H1 (cell line): ENCODE measurements at regions not wholly inside any gene's neighbourhood (a gene's known extent, or its start where the extent isn't known, plus 50 kb on each side); places are given as distances from the start of the nearest gene placed in this dataset.

Experiments used
- CBX8 ChIP-seq: fragments of 300-800, 300-1000 bp; sonication (generic); IDR thresholded peaks from 2 replicates; pipeline ENCODE4 v1.7.1; 2016; ENCODE audit warnings: low read depth, low read length, borderline replicate concordance
- EZH2 ChIP-seq: fragments of 200-600 bp; sonication (generic); IDR thresholded peaks from 2 replicates; pipeline ENCODE4 v1.7.1; 2012; ENCODE audit warnings: low read depth, mild to moderate bottlenecking, moderate library complexity, low read length, inconsistent platforms; ENCODE audit not compliant: severe bottlenecking
- POLR2AphosphoS5 ChIP-seq: IDR thresholded peaks from 2 replicates; pipeline ENCODE4 v1.6.1; 2011; ENCODE audit warnings: low read depth, low read length
- SAP30 ChIP-seq: fragments of 300-600 bp; sonication (generic); IDR thresholded peaks from 2 replicates; pipeline ENCODE4 v1.7.1; 2012; ENCODE audit warnings: low read length, moderate library complexity, mild to moderate bottlenecking, inconsistent platforms; ENCODE audit not compliant: insufficient read depth, insufficient replicate concordance
- TEAD4 ChIP-seq: IDR thresholded peaks from 2 replicates; pipeline ENCODE4 v1.6.1; 2012; ENCODE audit warnings: low read depth, low read length, inconsistent platforms, mixed read lengths
- TF ChIP-seq, protein P1 (sequence below), 3 experiments: IDR thresholded peaks; 1 replicate in 2 of 3; 2 replicates in 1 of 3; pipeline versions ENCODE4 v1.5.1 to v1.6.1; 2011; ENCODE audit warnings: low read length in 3 of 3, mild to moderate bottlenecking in 3 of 3, inconsistent platforms in 2 of 3, low read depth in 1 of 3, moderate library complexity in 1 of 3; ENCODE audit not compliant: insufficient read depth in 1 of 3; ENCODE audit errors: control extremely low read depth in 1 of 3

DNA sequence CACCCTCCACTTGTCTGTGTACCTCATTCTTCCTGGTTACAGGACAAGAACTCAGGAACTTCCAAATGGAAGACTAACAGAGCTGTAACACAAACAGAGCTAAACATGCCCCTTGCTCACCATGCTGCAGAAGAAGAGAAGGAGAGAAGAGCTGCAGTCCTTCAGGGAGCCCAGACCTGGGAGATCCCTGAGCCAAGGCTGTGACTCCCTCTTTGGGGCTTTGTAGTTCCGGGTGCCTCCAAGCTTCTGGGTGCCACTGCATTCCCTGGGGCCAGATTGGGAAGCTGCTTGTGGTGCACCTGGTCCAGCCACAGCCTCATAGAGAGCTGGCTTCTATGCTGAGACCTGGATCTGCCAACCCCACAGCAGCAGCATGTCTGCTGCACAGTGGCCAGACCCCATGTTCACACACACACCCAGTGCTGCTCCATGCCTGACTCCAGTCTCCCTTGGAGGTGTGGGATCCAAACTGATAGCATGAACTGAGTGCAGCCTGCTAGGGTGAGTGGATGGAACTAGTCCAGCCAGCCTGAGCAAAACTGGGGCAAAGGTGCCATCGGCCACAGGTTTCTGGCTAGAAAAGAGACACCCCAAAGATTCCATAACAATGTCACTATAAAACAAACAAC lies 263.0 kb upstream of the NRIP1 start:
- TF ChIP-seq POLR2AphosphoS5: no peak
- TF ChIP-seq EZH2: no peak
- no peak for TF ChIP-seq CBX8
- TF ChIP-seq TEAD4: no peak
- TF ChIP-seq, protein P1, sequence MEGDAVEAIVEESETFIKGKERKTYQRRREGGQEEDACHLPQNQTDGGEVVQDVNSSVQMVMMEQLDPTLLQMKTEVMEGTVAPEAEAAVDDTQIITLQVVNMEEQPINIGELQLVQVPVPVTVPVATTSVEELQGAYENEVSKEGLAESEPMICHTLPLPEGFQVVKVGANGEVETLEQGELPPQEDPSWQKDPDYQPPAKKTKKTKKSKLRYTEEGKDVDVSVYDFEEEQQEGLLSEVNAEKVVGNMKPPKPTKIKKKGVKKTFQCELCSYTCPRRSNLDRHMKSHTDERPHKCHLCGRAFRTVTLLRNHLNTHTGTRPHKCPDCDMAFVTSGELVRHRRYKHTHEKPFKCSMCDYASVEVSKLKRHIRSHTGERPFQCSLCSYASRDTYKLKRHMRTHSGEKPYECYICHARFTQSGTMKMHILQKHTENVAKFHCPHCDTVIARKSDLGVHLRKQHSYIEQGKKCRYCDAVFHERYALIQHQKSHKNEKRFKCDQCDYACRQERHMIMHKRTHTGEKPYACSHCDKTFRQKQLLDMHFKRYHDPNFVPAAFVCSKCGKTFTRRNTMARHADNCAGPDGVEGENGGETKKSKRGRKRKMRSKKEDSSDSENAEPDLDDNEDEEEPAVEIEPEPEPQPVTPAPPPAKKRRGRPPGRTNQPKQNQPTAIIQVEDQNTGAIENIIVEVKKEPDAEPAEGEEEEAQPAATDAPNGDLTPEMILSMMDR (IDR thresholded peaks at IDR 0.05; ENCODE audit: control extremely low read depth in 1 of 3, insufficient read depth in 1 of 3, low read depth in 1 of 3, low read length in 3 of 3): no peak
- TF ChIP-seq SAP30: no peak
